ENCODE measurements at regions not wholly inside any gene's neighbourhood (a gene's known extent, or its start where the extent isn't known, plus 50 kb on each side); places are given as distances from the start of the nearest gene placed in this dataset.

DNA sequence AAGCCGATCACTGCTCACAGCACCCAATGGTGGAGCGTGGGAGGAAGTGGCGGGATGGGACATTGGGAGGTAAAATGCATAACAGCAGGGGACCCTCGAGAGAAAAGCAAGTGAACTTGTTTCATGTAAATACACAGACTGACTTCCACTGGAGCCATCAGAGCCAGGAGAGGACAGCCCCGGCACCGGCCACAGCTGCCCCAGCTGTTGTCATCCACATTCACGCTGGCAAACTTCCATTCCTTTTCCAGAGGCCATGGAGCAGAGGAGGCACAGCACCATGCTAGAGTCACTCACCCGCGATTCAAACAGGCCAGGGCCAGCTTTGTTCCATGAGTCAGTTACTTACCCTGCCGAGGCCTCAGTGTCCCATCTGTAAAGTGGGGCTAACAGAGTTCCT, 610.9 kb upstream of the SALL3 start:
- TF ChIP-seq CTCF (IDR thresholded peaks at IDR 0.05) (no peak), POLR2A (IDR thresholded peaks at IDR 0.05) (no peak)
